Smooth muscle cell of the brain vasculature (primary cell): ENCODE measurements at regions not wholly inside any gene's neighbourhood (a gene's known extent, or its start where the extent isn't known, plus 50 kb on each side); places are given as distances from the start of the nearest gene placed in this dataset.

Experiments used
- DNase-seq: peaks from one replicate; pipeline ENCODE4 v3.0.0-alpha.2; 2012; ENCODE audit warnings: low read depth, low spot score

DNA sequence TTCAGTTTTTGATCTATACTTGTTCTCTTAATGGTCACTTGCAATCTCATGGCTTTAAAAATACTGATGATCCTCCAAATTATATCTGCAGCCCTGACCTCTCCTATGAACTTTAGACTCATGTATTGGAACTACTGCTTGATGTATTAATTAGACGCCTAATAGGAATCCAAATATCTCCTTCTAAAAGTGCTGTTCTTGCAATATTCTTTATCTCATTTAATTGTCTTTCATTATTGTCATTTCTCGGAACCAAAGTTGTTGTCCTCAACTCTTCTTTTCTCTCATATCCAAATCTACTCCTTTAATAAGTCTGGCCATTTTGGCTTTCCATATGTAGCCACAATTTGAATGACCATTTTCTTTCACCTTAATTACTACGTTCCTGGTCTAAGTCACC lies 907.6 kb upstream of the SEL1L start:
- DNase-seq, result no peak

DNA sequence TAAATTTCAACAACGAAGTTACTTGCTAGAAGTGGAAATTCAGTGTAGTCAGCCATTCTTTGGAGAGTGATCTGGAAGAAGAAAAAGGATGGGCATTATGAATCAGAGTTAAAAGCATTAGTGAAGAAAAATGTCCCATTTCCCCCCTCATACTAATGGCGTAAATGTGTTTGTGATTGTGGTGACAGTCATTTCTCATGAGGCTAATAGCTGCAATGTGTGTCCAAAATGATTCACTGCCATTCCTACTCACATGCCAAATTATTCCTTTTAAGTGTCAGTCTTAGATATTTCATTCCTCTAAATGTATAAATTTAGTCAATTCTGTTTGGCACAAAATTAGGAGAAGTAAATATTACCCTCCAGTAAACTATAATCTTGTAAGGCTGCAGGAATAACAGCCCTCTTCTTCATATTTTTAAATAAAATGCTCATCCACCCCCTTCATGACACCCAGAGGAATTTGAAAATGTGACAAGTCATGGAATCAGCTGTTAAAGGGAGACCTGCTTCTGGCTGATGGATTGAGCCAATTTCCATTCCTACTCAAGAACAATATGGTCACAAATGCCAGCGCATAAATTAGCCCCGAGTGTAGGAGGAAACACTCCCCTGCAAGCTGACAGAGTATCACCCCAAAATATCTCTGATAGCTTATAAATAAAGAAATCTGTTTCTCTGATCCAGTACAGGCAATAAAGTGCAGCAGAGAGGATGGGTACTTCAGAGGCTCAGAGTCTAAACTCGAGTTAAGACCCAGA lies 912.3 kb upstream of the SEL1L start:
- no peak for DNase-seq

DNA sequence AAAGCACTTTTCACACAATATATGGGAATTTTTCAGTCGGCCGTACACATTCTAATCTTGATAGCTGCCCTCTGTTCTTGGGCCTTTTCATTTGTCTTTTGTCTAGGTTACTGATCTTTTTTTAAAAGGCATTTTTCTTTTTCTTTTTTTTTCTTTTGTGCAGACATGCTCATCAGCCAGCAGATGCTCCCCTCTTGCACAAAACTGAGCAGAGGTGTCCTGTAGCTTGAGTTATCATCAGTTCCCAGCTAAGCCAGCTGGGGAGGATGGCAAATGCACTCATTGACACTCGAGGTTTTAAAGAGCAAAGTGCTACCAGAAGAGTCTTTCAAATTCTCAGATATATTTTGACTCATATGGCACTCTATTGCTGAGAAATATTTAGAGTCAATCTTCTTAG lies 913.9 kb upstream of the SEL1L start:
- no peak for DNase-seq

DNA sequence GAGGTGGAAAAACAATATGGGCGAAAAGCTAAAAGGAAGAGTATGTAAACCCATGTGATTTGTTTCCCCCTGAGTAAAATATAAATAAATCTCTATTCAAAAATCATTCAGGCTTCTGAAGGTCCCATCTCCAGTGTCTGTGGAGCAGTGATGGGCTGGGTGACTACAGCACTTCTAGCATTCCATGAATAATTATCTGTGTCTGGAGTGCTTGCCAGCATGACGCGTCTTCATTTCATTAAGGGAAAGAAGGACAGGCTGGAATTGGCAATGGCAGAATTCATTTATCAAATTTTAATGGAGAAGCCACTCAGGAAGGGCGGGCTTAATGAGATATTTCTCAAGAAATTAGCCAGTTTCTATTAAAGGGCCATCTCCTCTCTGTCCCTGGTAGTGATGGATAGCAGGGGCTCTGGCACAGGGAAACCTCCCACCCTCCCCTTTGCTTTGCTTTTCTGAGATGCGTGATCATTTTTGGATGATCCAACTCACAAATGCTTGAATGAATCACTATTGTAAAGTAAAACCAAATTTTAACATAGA lies 916.3 kb upstream of the SEL1L start:
- DNase-seq, result no peak

DNA sequence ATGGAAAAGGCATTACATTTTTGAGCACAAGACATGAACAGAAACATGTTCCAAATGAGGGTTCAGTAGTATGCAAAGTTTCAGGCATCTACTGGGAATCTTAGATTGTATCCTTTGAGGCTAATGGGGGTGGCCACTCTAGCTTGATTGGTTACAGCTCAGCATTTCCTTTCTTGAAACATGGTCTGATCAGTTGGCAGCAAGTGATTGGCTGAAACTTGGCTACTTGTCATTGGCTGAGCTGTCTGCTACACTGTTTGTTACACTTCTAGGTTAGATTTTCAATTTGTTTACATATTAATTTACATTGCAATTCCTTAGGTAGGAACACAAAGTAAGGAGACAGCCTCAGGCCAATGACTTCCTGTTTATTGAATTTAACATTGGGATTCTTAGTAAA lies 918.0 kb upstream of the SEL1L start:
- DNase-seq, result no peak

DNA sequence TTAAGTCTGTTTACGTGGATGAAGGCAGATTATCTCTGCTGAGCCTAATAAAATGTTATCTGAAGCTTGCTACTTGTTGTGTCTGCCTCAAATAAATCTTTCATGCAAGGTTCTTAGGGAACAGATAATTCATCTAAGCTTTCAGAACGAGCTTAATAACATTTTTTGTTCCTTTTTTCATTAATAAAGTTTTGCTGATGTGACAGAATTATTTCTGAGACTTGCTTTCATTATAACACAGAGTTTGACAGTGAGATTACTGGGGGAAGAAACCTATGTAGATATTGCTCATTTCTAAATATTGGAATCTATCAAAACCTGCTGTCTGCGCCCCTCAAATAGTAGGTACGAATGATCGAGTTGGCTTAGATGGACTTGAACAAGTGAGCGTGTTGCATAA lies 948.7 kb upstream of the SEL1L start:
- no peak for DNase-seq

- no peak for DNase-seq
These were observed 954.8 kb upstream of the SEL1L start for GRCh38 chr14:82488473-82488872.

GRCh38 chr14:82490397-82490796 lies 956.7 kb upstream of the SEL1L start:
- no peak for DNase-seq

DNA sequence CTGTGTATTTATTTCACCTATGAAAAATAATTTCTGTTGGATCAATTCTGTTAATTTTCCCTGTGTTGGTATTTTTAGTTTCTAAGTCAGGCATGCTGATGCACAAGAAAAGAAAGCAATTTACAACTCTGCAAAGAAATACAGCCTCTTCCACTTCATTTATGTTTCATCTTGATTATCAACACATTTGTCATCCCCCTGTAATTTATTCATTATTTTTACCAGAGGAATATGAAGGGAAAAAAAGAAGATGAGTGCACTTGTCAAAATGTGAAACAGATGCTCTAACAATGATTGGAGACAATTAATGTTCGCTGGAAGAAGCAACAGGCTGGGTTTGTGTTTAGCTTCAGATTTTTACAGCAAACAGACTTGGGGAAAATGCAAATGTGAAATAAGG lies 958.5 kb upstream of the SEL1L start:
- no peak for DNase-seq

- DNase-seq, result no peak
These were observed 966.6 kb upstream of the SEL1L start for GRCh38 chr14:82500222-82500621.

GRCh38 chr14:82501554-82501953 lies 967.9 kb upstream of the SEL1L start:
- DNase-seq, result no peak

DNA sequence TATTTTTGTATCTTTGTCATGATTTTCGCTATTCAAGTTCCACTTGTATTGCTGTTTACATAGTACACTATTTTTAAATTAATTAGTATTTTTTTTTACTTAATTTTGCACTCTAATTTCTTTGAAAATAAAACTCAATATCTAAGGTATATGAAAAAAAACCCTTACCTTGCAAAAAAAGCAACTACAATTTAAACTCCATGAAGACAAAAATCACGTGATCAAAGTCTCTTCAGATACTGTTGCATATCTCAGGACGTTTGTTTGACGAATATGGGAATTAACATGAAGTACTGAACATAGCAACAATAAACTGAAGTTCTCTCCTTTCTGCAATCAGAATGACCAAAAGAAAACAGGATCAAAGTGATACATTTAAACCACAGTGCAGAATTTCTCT lies 968.4 kb upstream of the SEL1L start:
- DNase-seq, result no peak

DNA sequence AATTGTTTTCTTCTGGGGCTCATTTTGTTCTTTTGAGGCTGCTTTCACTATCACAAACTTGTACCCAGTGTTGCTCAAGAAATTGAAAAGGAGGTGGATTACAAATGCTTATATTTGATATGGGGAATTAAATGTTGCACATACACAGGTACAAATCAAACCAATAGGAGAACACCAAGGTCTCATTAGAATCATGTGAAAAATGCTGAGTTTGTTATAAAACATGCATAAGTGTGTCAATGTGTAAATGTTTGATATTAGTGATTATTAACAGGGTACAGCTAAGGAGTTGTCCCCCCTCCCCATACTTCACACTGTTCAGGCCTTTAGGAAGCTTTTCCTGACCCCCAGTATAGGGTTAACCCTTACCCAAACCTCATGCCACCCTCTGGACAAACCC lies 971.2 kb upstream of the SEL1L start:
- DNase-seq, result no peak

DNA sequence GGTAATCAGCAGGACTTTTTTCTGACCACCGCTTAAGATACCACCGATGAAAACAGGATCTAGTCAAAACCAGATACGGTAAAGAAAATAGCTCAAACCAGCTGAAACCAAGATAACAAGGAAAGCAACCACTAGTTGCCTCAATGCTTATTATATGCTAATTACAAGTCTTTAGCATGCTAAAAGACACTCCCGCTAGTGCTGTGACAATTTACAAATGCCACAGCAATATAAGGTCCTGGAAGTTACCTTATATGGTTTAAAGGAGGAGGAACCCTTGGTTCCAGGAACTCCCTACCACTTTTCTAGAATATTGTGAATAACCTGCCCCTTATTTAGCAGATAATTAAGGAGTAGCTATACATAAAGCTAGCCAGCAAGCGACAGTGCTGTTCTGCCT lies 976.4 kb upstream of the SEL1L start:
- DNase-seq, result no peak

GRCh38 chr14:82511399-82511798 lies 977.7 kb upstream of the SEL1L start:
- DNase-seq, result no peak

DNA sequence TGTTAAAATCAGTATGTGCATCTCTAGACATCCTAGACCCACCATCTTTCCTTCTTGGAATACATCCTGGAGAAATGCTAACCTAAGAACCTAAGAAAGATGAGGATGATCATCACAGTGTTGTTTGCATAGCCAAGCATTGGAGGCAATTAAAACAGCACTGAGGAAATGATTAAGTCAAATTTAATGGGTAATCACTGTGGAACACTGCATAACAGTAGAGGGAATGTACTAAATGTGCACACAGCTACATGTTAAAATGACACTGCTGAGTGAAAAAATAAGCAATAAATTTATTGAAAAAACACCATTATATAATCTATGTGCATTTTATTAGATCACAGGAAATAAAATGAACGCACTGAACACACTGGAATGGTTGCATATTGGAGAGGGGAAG lies 987.1 kb upstream of the SEL1L start:
- DNase-seq, result no peak

GRCh38 chr14:82521191-82521590 lies 987.5 kb upstream of the SEL1L start:
- no peak for DNase-seq

DNA sequence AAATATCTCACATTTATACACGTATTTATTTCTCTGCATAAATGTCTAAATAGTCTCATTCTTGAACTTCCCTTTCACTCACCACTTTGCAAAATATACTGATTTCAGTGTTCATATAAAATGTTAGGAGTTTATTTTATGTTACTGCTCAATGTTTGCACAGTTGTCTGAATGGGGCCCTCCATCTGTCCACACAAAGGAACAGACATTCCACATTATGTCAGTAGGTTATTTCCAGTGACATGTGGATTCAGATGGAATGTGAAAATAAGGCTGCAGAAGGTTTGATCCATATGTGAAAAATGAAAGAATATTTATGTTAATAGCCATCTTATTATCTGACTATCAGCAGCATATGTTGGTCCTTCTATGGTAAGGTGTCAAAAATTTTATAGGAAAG lies 994.4 kb upstream of the SEL1L start:
- DNase-seq, result no peak

- DNase-seq, result no peak
These were observed 999.7 kb upstream of the SEL1L start for GRCh38 chr14:82533351-82533750.

GRCh38 chr14:82536566-82536965 lies 1002.9 kb upstream of the SEL1L start:
- no peak for DNase-seq

DNA sequence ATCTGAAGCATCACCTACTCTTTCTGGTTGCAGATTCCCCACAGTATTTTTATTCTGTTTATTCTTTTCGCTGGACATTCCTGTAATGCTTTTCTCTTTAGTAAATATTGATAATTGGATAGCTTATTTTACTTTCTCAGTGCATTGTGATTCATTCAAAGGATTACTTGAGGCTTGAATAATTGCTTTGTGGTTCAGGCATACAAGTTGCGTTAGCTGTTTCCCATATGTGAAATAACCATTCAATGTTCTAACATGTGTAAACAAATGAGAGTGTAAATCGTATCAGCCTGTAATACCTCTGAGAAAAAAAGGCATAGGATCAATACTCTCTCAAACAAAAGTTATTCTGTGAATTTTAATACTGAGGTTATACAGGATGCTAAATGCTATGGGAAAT lies 1004.2 kb upstream of the SEL1L start:
- no peak for DNase-seq

GRCh38 chr14:82546401-82546800 lies 1012.7 kb upstream of the SEL1L start:
- DNase-seq, result no peak

DNA sequence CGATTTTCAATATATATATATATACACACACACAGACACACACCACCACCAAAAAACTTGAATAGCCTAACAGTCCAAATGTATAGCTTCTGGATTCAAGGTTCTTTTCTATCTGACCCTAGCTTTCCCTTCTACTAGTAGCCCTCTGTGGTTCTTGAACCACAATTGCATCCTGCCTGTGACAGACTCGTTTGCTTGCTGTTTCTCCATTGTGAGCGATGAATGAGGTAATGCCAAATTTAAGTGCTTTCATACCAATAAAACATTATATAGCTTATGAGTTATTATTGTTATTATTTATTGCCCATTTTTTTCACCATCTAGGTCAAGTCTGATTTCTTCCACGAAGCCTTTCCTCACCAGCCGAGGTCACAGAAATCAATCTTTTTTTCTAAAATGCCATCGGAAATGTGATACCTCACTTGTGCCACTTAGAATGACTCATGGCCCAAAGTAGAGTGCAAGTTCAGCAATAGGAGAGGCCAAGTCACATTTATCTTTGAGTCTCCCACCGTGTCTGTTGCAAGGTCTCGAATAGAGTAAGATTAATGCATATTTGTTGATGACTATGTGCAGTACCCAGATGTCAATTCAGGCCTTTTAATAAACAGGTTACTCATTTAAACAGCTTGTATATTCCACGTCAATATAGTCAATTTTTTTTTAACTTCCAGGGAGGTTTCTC lies 1015.8 kb upstream of the SEL1L start:
- no peak for DNase-seq
